ENCODE measurements at regions not wholly inside any gene's neighbourhood (a gene's known extent, or its start where the extent isn't known, plus 50 kb on each side); places are given as distances from the start of the nearest gene placed in this dataset.
"Not testable (repeated sequence)": the region's sequence is repeated elsewhere in the genome, so short reads cannot be mapped to it uniquely, and the experiment has no call there.

DNA sequence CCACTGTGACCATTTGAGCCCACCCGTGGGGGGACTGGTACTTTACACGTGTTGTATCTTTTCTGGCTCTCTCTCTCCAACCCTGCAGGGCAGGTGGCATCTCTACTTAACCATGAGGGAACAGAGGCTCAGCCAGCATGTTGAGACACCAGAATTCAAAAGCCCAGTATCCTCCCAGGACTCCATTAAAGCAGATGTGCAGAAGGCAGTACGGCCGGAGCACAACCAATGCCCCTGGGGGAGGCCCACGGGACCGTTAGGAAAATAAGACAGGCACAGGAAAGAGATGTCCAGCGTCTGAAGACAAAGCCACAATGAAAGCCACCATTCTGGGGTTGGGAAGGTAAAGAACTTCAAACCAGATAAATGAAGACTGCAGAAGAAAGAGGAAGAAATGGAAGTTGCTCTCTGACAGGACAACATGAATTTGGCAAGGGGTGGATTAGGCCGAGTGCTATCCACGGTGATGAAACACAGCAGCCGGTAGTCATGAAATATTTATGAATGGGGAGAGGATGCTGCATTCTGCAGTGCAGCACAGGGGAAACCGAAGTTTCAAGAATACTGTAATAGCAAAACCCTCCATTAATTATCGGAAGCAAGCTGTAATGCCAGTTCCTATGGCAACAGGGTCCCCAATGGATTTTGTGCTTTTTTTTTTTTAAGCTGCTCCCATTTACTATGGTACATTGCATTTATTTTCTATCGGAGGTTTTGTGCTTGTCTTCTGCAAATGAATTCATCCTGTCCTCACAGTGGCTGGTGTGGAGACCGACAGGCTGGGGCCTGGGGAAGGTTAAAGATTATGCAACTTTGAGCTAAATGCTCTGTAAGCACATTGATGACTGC is 179.4 kb downstream of the NRN1 start:
- Mint-ChIP-seq H3K4me3 (ENCODE audit: unreplicated experiment) (no peak overlapping the region), H3K36me3 (ENCODE audit: insufficient read depth, unreplicated experiment) (no peaks in the 10 kb centered on the region), H3K9me3 (ENCODE audit: unreplicated experiment) (no peaks in the 10 kb centered on the region), H3K4me1 (ENCODE audit: low read depth, unreplicated experiment) (no peaks in the 10 kb centered on the region), H3K27me3 (ENCODE audit: insufficient read depth, unreplicated experiment) (peaks cover 5% of the 10 kb centered on the region), H3K27ac (ENCODE audit: unreplicated experiment) (no peak overlapping the region)
- no peak for DNase-seq
- no TSS peak for BruUV-seq (replicated peaks)
- intact Hi-C loops (cut with micrococcal nuclease; ENCODE audit: unreplicated experiment), result no loop called here
- Histone ChIP-seq H3K4me3 (ENCODE audit: low read depth, low read length) (no peak overlapping the region), H3K36me3 (ENCODE audit: control insufficient read depth, insufficient read depth, low read length) (no peaks in the 10 kb centered on the region), H3K27me3 (replicated peaks; ENCODE audit: control insufficient read depth, insufficient read depth, low read length) (no peaks in the 10 kb centered on the region), H3K4me1 (no peaks in the 10 kb centered on the region), H3K9me3 (no peaks in the 10 kb centered on the region)
- TF ChIP-seq, protein P1, sequence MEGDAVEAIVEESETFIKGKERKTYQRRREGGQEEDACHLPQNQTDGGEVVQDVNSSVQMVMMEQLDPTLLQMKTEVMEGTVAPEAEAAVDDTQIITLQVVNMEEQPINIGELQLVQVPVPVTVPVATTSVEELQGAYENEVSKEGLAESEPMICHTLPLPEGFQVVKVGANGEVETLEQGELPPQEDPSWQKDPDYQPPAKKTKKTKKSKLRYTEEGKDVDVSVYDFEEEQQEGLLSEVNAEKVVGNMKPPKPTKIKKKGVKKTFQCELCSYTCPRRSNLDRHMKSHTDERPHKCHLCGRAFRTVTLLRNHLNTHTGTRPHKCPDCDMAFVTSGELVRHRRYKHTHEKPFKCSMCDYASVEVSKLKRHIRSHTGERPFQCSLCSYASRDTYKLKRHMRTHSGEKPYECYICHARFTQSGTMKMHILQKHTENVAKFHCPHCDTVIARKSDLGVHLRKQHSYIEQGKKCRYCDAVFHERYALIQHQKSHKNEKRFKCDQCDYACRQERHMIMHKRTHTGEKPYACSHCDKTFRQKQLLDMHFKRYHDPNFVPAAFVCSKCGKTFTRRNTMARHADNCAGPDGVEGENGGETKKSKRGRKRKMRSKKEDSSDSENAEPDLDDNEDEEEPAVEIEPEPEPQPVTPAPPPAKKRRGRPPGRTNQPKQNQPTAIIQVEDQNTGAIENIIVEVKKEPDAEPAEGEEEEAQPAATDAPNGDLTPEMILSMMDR (IDR thresholded peaks at IDR 0.05; ENCODE audit: insufficient read depth in 1 of 2, low read depth in 1 of 2, low read length in 1 of 2, severe bottlenecking in 1 of 2, unreplicated experiment in 1 of 2), result no peak
- ChIA-PET CTCF (no interaction called here), POLR2A (no interaction called here)

DNA sequence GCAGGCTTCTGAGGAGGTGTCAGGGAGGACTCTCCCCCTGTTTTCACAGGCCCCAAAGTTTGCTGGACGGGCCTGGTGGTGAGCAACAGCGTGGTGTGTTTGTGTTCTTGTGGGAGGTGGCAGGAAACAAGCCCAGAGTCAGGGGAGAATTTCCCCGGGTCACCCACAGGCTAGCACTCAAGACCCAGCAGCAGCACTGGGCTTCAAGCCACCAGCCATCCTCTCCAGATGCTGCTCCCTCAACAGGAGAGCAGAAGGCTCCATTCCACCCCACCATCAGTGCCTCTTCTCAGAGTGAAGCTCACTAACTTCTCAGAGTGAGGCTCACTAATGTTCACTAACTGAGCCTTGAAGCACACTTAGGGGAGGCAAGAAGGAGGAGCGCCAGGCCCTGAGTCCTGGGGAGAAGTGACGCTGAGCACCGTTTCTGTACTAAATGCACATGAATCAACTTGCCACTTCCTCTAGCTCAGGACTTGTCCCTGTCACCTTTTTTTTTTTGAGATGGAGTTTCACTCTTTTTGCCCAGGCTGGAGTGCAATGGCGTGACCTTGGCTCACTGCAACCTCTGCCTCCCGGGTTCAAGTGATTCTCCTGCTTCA is 182.2 kb downstream of the NRN1 start:
- H3K4me3 ChIP-seq (ENCODE audit: low read depth, low read length); H3K4me1 Mint-ChIP-seq (ENCODE audit: low read depth, unreplicated experiment); CTCF ChIA-PET; H3K9me3 ChIP-seq; H3K9me3 Mint-ChIP-seq (ENCODE audit: unreplicated experiment); H3K36me3 Mint-ChIP-seq (ENCODE audit: insufficient read depth, unreplicated experiment); H3K4me3 Mint-ChIP-seq (ENCODE audit: unreplicated experiment); H3K4me1 ChIP-seq; intact Hi-C loops (cut with micrococcal nuclease; ENCODE audit: unreplicated experiment); DNase-seq; BruUV-seq (replicated peaks); H3K27me3 Mint-ChIP-seq (ENCODE audit: insufficient read depth, unreplicated experiment); H3K36me3 ChIP-seq (ENCODE audit: control insufficient read depth, insufficient read depth, low read length); H3K27ac Mint-ChIP-seq (ENCODE audit: unreplicated experiment); H3K27me3 ChIP-seq (replicated peaks; ENCODE audit: control insufficient read depth, insufficient read depth, low read length); POLR2A ChIA-PET: not testable (repeated sequence)

Data from Caco-2 (cell line).